ENCODE measurements at regions not wholly inside any gene's neighbourhood (a gene's known extent, or its start where the extent isn't known, plus 50 kb on each side); places are given as distances from the start of the nearest gene placed in this dataset.
"Not testable (repeated sequence)": the region's sequence is repeated elsewhere in the genome, so short reads cannot be mapped to it uniquely, and the experiment has no call there.

GRCh38 chr4:72632253-72632652, 63.2 kb upstream of the ADAMTS3 start:
- not testable (repeated sequence) for H3K9ac ChIP-seq (ENCODE audit: low read length); H3K36me3 ChIP-seq (ENCODE audit: control insufficient read depth, insufficient read depth, low read length); H3K27me3 ChIP-seq (ENCODE audit: control insufficient read depth, insufficient read depth, low read length); H3K27ac ChIP-seq (ENCODE audit: low read depth, low read length); H3K4me3 ChIP-seq (ENCODE audit: low read length); H3K4me1 ChIP-seq (ENCODE audit: control insufficient read depth, insufficient read depth, low read length)

- H3K4me1 ChIP-seq (ENCODE audit: control insufficient read depth, insufficient read depth, low read length) = no peaks in the 10 kb centered on the region
- no peaks in the 10 kb centered on the region for H3K36me3 ChIP-seq (ENCODE audit: control insufficient read depth, insufficient read depth, low read length)
- H3K9ac ChIP-seq (ENCODE audit: low read length) = no peak overlapping the region
- H3K4me3 ChIP-seq (ENCODE audit: low read length) = no peak overlapping the region
- no peaks in the 10 kb centered on the region for H3K27me3 ChIP-seq (ENCODE audit: control insufficient read depth, insufficient read depth, low read length)
- H3K27ac ChIP-seq (ENCODE audit: low read depth, low read length) = no peak overlapping the region
Measured at GRCh38 chr4:72631296-72631695, 62.3 kb upstream of the ADAMTS3 start.

GRCh38 chr4:72629540-72629939, 60.5 kb upstream of the ADAMTS3 start:
- H3K4me3 ChIP-seq (ENCODE audit: low read length) = no peak overlapping the region
- H3K36me3 ChIP-seq (ENCODE audit: control insufficient read depth, insufficient read depth, low read length) = no peaks in the 10 kb centered on the region
- no peak overlapping the region for H3K9ac ChIP-seq (ENCODE audit: low read length)
- no peaks in the 10 kb centered on the region for H3K27me3 ChIP-seq (ENCODE audit: control insufficient read depth, insufficient read depth, low read length)
- no peak overlapping the region for H3K27ac ChIP-seq (ENCODE audit: low read depth, low read length)
- H3K4me1 ChIP-seq (ENCODE audit: control insufficient read depth, insufficient read depth, low read length) = no peaks in the 10 kb centered on the region

GRCh38 chr4:72627723-72628122, 58.7 kb upstream of the ADAMTS3 start:
- H3K27ac ChIP-seq (ENCODE audit: low read depth, low read length) = no peak overlapping the region
- no peaks in the 10 kb centered on the region for H3K27me3 ChIP-seq (ENCODE audit: control insufficient read depth, insufficient read depth, low read length)
- no peaks in the 10 kb centered on the region for H3K36me3 ChIP-seq (ENCODE audit: control insufficient read depth, insufficient read depth, low read length)
- no peak overlapping the region for H3K9ac ChIP-seq (ENCODE audit: low read length)
- no peaks in the 10 kb centered on the region for H3K4me1 ChIP-seq (ENCODE audit: control insufficient read depth, insufficient read depth, low read length)
- H3K4me3 ChIP-seq (ENCODE audit: low read length) = no peak overlapping the region

All from rectal smooth muscle tissue (tissue), 1 donor.